Adrenal gland (tissue), 9 donors: ENCODE measurements at regions not wholly inside any gene's neighbourhood (a gene's known extent, or its start where the extent isn't known, plus 50 kb on each side); places are given as distances from the start of the nearest gene placed in this dataset.

Experiments
- DNase-seq, 7 donors: peaks; one replicate each; pipeline ENCODE4 v3.0.0-alpha.2; 2019 to 2020
- H3K27ac ChIP-seq, 5 donors: fragments of 200-600 bp; sonication (generic) in 4 of 5; 1 replicate in 3 of 5; 2 replicates in 2 of 5; pipeline versions ENCODE4 v1.5.1 to v1.8.0; 2016 to 2020; ENCODE audit warnings: mild to moderate bottlenecking in 1 of 5
- H3K27me3 ChIP-seq: fragments of 200-600 bp; 2 replicates; pipeline ENCODE4 v1.8.0; 2021
- H3K36me3 ChIP-seq, 2 donors: fragments of 200-600 bp; replicated peaks in 1 of 2; 1 replicate in 1 of 2; 2 replicates in 1 of 2; pipeline versions ENCODE4 v1.5.1 to v1.8.0; 2018 to 2022
- H3K4me1 ChIP-seq, 2 donors: fragments of 200-600 bp; replicated peaks in 1 of 2; 1 replicate in 1 of 2; 2 replicates in 1 of 2; pipeline versions ENCODE4 v1.5.1 to v1.8.0; 2018 to 2021
- H3K4me3 ChIP-seq, 4 donors: fragments of 200-600 bp; sonication (generic) in 3 of 4; one replicate each; pipeline ENCODE4 v1.5.1; 2016 to 2018
- H3K9me3 ChIP-seq, 3 donors: fragments of 200-600 bp; sonication (generic) in 1 of 3; replicated peaks in 1 of 3; 1 replicate in 2 of 3; 2 replicates in 1 of 3; pipeline versions ENCODE4 v1.5.1 to v1.8.0; 2016 to 2021
- POLR2A ChIP-seq, 2 donors: fragments of 450-650 bp; IDR thresholded peaks; one replicate each; pipeline ENCODE4 v1.6.1; 2017; ENCODE audit warnings: antibody characterized with exemption in 2 of 2, mild to moderate bottlenecking in 2 of 2, moderate library complexity in 1 of 2
- WGBS, 4 donors: extraction: QIAGEN DNeasy Blood & Tissue Kit in 2 of 4; methylation state at CpG; one replicate each; pipeline versions ENCODE4 v1.1.5 to v1.1.7; 2013 to 2017; 5-methylcytosine and 5-hydroxymethylcytosine counted together
- intact Hi-C, 2 donors: fragments of 100-400 bp; cut with DNase I; formaldehyde crosslinking; loops; one replicate each; pipeline versions ENCODE4 v1.14.1 to v1.15.0; 2022 to 2023
- TF ChIP-seq, protein P1 (sequence below), 6 experiments: fragments of 450-650 bp in 4 of 6; fragments of 200-600 bp in 2 of 6; sonication (generic) in 1 of 6; IDR thresholded peaks; 1 replicate in 5 of 6; 2 replicates in 1 of 6; pipeline versions ENCODE4 v1.5.1 to v1.8.0; 2016 to 2021; ENCODE audit warnings: antibody characterized with exemption in 6 of 6, mild to moderate bottlenecking in 2 of 6, moderate library complexity in 1 of 6
- donor health status: healthy with polysubstance abuse.
- donor health status: Bipolar disorder and iron deficiency.
- donor health status: DM: yes; HTN: yes; CAD: no.
- donor health status: DM: no; HTN: no; CAD: no.
- donor health status: DM: no; HTN: no; CAD: no.

DNA sequence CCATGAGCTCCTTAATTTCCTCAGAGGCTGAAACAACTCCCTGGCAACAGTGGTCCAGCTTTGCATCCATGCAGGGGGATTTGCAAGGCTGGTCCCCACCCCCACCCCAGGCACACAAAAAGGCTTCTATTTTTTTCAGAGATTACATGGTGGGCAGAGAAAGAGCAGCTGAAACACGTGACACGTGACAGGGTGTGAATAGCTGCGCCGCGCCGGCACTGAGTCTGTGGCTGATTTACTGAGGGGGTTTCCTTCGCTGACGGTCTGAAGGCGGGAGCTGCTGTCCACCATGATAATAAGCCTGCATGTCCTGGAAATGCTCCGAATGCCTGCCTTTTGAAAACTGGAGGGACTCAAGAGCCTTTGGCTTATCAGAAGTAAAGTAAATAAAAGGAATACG lies 50.7 kb upstream of the APCDD1 start:
- intact Hi-C loops, result no loop called here
- no peak for DNase-seq
- Histone ChIP-seq H3K9me3 (no peaks in the 10 kb centered on the region), H3K4me3 (no peak overlapping the region), H3K27me3 (no peaks in the 10 kb centered on the region), H3K4me1 (no peaks in the 10 kb centered on the region), H3K36me3 (no peaks in the 10 kb centered on the region), H3K27ac (no peak overlapping the region)
- WGBS, 4 donors, result 82 to 92% (median 90%) methylated on average over 11 of the region's 11 CpGs
- no peak for TF ChIP-seq POLR2A (IDR thresholded peaks at IDR 0.05)
- TF ChIP-seq, protein P1, sequence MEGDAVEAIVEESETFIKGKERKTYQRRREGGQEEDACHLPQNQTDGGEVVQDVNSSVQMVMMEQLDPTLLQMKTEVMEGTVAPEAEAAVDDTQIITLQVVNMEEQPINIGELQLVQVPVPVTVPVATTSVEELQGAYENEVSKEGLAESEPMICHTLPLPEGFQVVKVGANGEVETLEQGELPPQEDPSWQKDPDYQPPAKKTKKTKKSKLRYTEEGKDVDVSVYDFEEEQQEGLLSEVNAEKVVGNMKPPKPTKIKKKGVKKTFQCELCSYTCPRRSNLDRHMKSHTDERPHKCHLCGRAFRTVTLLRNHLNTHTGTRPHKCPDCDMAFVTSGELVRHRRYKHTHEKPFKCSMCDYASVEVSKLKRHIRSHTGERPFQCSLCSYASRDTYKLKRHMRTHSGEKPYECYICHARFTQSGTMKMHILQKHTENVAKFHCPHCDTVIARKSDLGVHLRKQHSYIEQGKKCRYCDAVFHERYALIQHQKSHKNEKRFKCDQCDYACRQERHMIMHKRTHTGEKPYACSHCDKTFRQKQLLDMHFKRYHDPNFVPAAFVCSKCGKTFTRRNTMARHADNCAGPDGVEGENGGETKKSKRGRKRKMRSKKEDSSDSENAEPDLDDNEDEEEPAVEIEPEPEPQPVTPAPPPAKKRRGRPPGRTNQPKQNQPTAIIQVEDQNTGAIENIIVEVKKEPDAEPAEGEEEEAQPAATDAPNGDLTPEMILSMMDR (IDR thresholded peaks at IDR 0.05), result no peak

DNA sequence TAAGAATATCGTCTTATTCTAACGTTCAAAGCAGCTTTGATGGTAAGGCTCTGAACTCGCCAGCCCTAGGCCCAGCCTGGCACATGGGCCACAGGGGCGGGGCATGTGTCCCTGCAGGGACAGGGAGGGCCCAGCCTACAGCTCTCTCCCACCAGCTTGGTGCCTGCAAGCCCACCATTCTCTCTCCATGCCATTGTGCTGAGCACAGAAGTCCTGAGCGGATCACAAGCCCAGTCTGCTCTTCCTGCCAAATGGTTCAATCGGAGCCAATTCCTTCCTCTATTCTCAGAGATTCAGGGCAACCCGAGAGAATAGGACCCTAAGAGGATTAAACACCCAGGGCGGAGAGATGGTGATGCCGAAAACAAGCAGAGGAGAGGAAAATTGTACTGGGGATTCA lies 50.3 kb upstream of the APCDD1 start:
- Histone ChIP-seq H3K36me3 (no peaks in the 10 kb centered on the region), H3K4me1 (no peaks in the 10 kb centered on the region), H3K27ac (no peak overlapping the region), H3K4me3 (no peak overlapping the region), H3K9me3 (no peaks in the 10 kb centered on the region), H3K27me3 (no peaks in the 10 kb centered on the region)
- TF ChIP-seq POLR2A (IDR thresholded peaks at IDR 0.05), result no peak
- TF ChIP-seq, protein P1 (IDR thresholded peaks at IDR 0.05), result no peak
- WGBS, 4 donors, result 89 to 93% (median 90%) methylated on average over 9 of the region's 9 CpGs
- DNase-seq, result no peak
- intact Hi-C loops, result no loop called here
